ENCODE measurements at regions not wholly inside any gene's neighbourhood (a gene's known extent, or its start where the extent isn't known, plus 50 kb on each side); places are given as distances from the start of the nearest gene placed in this dataset.

DNA sequence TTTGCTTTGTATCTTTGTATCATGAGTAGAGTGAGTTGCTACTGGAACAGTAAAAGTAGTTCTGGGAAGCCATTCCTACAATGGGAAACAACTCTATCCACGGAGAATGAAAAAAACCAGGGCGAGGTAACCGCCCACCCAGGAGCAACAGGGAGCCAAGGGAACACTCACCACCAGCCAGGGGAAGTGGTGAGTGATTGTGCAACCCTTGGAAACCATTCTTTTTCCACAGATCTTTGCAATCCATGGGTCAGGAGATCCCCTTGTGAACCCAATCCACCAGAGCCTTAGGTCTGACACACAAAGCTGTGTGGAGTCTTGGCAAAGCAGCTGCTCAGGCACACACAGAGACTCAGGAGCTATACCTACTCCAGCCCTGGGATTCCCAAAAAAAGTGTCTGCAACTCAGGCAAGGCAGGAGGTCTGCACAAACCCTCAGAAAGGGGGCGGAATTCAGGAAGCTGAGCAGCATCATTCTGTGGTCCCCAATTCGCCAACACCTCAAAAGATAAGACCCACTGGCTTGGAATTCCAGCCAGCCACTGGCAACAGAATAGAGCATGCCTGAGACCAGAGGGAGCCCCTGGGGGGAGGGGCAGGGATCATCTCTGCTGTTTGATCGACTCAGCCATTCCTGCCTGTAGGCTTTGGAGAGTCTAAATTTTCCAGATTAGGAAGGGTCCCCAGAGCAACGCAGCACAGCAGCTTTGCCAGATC lies 52.1 kb upstream of the PPFIA2 start:
- Histone ChIP-seq H3K9me3 (no peaks in the 10 kb centered on the region), H3K27me3 (peaks cover 0 to 13% (median 0%) of the 10 kb centered on the region in 9 donors), H3K4me1 (peaks cover 0 to 19% (median 0%) of the 10 kb centered on the region in 12 donors), H3K36me3 (no peaks in the 10 kb centered on the region), H3K27ac (no peak overlapping the region), H3K4me3 (no peak overlapping the region)
- peak in 1 of 4 donors; percentile 52 for ATAC-seq
- WGBS, 4 donors, result 80 to 86% (median 84%) methylated on average over 7 of the region's 7 CpGs
- no peak for DNase-seq
- intact Hi-C loops (cut with DNase I), result no loop called here
- TF ChIP-seq POLR2A (IDR thresholded peaks at IDR 0.05), result no peak
- TF ChIP-seq, protein P1, sequence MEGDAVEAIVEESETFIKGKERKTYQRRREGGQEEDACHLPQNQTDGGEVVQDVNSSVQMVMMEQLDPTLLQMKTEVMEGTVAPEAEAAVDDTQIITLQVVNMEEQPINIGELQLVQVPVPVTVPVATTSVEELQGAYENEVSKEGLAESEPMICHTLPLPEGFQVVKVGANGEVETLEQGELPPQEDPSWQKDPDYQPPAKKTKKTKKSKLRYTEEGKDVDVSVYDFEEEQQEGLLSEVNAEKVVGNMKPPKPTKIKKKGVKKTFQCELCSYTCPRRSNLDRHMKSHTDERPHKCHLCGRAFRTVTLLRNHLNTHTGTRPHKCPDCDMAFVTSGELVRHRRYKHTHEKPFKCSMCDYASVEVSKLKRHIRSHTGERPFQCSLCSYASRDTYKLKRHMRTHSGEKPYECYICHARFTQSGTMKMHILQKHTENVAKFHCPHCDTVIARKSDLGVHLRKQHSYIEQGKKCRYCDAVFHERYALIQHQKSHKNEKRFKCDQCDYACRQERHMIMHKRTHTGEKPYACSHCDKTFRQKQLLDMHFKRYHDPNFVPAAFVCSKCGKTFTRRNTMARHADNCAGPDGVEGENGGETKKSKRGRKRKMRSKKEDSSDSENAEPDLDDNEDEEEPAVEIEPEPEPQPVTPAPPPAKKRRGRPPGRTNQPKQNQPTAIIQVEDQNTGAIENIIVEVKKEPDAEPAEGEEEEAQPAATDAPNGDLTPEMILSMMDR (IDR thresholded peaks at IDR 0.05), result no peak

DNA sequence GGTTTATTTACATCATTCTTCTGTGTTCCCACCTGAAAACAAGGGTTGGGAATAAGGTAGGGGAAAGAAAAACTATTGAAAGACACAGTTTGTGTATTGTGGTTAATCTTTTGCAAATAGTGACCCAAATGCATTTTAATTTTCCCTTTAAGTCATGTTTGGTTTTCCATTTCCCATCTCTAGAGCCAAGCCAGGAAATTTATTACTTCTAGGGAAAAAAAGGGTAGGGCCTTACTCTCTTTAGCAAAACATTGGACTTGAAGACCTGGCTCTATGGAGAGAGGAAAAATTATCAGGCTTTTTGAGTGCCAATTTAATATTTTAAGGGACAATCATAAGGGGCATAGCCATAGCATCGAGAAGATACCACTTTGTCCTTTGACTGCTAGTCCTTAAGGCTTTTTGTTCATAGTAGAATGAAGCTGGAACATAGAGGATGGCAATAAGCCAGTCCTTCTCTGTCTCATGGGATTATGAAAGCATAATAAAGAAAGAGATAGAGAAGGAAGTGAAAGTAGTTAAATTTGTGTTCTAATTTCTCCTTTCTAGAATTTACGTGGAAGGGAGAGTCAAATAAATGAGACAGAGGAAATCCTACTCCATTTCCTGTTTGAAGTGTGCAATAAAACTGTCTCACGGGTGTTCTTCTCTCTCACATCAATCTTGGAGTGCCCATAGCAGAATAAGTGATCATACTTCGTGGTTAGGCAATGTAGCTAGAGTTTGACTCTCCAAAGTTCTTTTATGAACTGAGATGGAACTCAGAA lies 50.9 kb upstream of the PPFIA2 start:
- peak overlapping the region in 1 of 12 donors; percentile 25 for H3K27ac ChIP-seq
- H3K9me3 ChIP-seq, result no peaks in the 10 kb centered on the region
- TF ChIP-seq, protein P1 (IDR thresholded peaks at IDR 0.05), result no peak
- no peak for TF ChIP-seq POLR2A (IDR thresholded peaks at IDR 0.05)
- 28 to 57% (median 50%) methylated on average over 4 of the region's 4 CpGs for WGBS, 4 donors
- no peak overlapping the region for H3K4me3 ChIP-seq
- intact Hi-C loops (cut with DNase I), result no loop called here
- ATAC-seq, result no peak
- H3K36me3 ChIP-seq, result no peaks in the 10 kb centered on the region
- peaks cover 0 to 19% (median 0%) of the 10 kb centered on the region in 12 donors for H3K4me1 ChIP-seq
- no peak for DNase-seq
- H3K27me3 ChIP-seq, result peaks cover 0 to 13% (median 0%) of the 10 kb centered on the region in 9 donors

DNA sequence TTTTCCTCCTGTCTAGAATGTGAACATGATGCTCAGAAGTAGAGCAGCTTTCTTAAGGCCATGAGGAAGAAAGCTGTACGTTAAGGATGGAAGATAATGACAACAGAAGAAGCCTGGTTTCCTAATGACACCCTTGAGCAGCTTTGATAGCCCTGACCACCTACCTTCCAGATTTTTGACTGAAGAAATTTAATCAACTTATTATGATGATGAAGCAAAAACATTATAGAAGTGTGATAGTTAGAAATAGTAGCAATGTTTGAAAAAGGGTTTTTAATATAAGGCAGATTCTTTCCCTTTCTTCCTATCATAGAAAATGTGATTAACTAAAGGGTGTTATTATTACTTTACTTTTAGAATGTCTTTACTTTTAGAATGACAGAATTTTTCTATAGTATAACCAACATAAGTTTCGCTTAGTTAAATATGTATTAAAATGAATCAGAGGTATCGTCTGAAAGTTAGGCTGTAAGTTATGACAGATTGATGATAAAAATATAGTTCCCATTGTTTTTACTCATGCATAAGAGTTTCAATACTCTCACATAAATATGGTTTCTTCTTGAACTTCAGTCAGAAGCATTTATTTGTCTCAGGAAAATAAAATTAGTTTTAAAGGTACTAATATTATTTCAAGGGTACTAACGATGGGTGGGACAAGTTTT lies 50.1 kb upstream of the PPFIA2 start:
- no peak for TF ChIP-seq POLR2A (IDR thresholded peaks at IDR 0.05)
- TF ChIP-seq, protein P1 (IDR thresholded peaks at IDR 0.05), result no peak
- ATAC-seq, result no peak
- Histone ChIP-seq H3K36me3 (no peaks in the 10 kb centered on the region), H3K27ac (no peak overlapping the region), H3K4me3 (no peak overlapping the region), H3K4me1 (peaks cover 0 to 19% (median 0%) of the 10 kb centered on the region in 12 donors), H3K9me3 (no peaks in the 10 kb centered on the region), H3K27me3 (peaks cover 0 to 13% (median 0%) of the 10 kb centered on the region in 9 donors)
- DNase-seq, result no peak
- intact Hi-C loops (cut with DNase I), result no loop called here
- 77 to 85% (median 81%) methylated on average over 4 of the region's 4 CpGs for WGBS, 4 donors
